ENCODE measurements at regions not wholly inside any gene's neighbourhood (a gene's known extent, or its start where the extent isn't known, plus 50 kb on each side); places are given as distances from the start of the nearest gene placed in this dataset.
A peak's percentile ranks its signal among the peaks of the same experiment; 100 is the strongest.
"Not testable (repeated sequence)": the region's sequence is repeated elsewhere in the genome, so short reads cannot be mapped to it uniquely, and the experiment has no call there.

GRCh38 chr20:56736285-56736857, 107.3 kb downstream of the TFAP2C start:
- Mint-ChIP-seq H3K9me3 (no peaks in the 10 kb centered on the region), H3K36me3 (ENCODE audit: low read depth) (no peaks in the 10 kb centered on the region), H3K27ac (no peak overlapping the region), H3K27me3 (ENCODE audit: low read depth, poor library complexity) (peaks cover 72% of the 10 kb centered on the region), H3K4me3 (no peak overlapping the region), H3K4me1 (peaks cover 12% of the 10 kb centered on the region)
- no peak for TF ChIP-seq CTCF (IDR thresholded peaks at IDR 0.05)
- DNase-seq: no peak

GRCh38 chr20:56744325-56744821, 115.3 kb downstream of the TFAP2C start:
- H3K36me3 Mint-ChIP-seq (ENCODE audit: low read depth); H3K9me3 Mint-ChIP-seq; DNase-seq; H3K27ac Mint-ChIP-seq; H3K4me3 Mint-ChIP-seq: not testable (repeated sequence)
- H3K27me3 Mint-ChIP-seq (ENCODE audit: low read depth, poor library complexity): peaks cover 46% of the 10 kb centered on the region
- H3K4me1 Mint-ChIP-seq: peaks cover 29% of the 10 kb centered on the region

GRCh38 chr20:56748476-56749377, 119.6 kb downstream of the TFAP2C start:
- H3K4me1 Mint-ChIP-seq: peaks cover 36% of the 10 kb centered on the region
- no peaks in the 10 kb centered on the region for H3K36me3 Mint-ChIP-seq (ENCODE audit: low read depth)
- no peaks in the 10 kb centered on the region for H3K9me3 Mint-ChIP-seq
- H3K27me3 Mint-ChIP-seq (ENCODE audit: low read depth, poor library complexity): peaks cover 30% of the 10 kb centered on the region
- no peak overlapping the region for H3K4me3 Mint-ChIP-seq
- no peak for DNase-seq
- TF ChIP-seq CTCF (IDR thresholded peaks at IDR 0.05): no peak
- H3K27ac Mint-ChIP-seq: no peak overlapping the region

GRCh38 chr20:56750430-56750829, 121.3 kb downstream of the TFAP2C start:
- no peaks in the 10 kb centered on the region for H3K9me3 Mint-ChIP-seq
- H3K27ac Mint-ChIP-seq: no peak overlapping the region
- no peak for TF ChIP-seq CTCF (IDR thresholded peaks at IDR 0.05)
- H3K4me3 Mint-ChIP-seq: peak overlapping the region; percentile 26
- no peaks in the 10 kb centered on the region for H3K36me3 Mint-ChIP-seq (ENCODE audit: low read depth)
- DNase-seq: peak; percentile 31
- H3K4me1 Mint-ChIP-seq: peaks cover 36% of the 10 kb centered on the region
- H3K27me3 Mint-ChIP-seq (ENCODE audit: low read depth, poor library complexity): peaks cover 34% of the 10 kb centered on the region

- no peak overlapping the region for H3K4me3 Mint-ChIP-seq
- H3K27me3 Mint-ChIP-seq (ENCODE audit: low read depth, poor library complexity): peaks cover 40% of the 10 kb centered on the region
- peaks cover 6% of the 10 kb centered on the region for H3K9me3 Mint-ChIP-seq
- no peaks in the 10 kb centered on the region for H3K36me3 Mint-ChIP-seq (ENCODE audit: low read depth)
- no peak for TF ChIP-seq CTCF (IDR thresholded peaks at IDR 0.05)
- no peak for DNase-seq
- H3K4me1 Mint-ChIP-seq: peaks cover 29% of the 10 kb centered on the region
- no peak overlapping the region for H3K27ac Mint-ChIP-seq
These were observed 123.2 kb downstream of the TFAP2C start for GRCh38 chr20:56752274-56752673.

GRCh38 chr20:56755201-56755600, 126.1 kb downstream of the TFAP2C start:
- Mint-ChIP-seq H3K9me3 (peaks cover 6% of the 10 kb centered on the region), H3K4me3 (no peak overlapping the region), H3K36me3 (ENCODE audit: low read depth) (no peaks in the 10 kb centered on the region), H3K4me1 (peaks cover 15% of the 10 kb centered on the region), H3K27ac (no peak overlapping the region), H3K27me3 (ENCODE audit: low read depth, poor library complexity) (peaks cover 26% of the 10 kb centered on the region)
- DNase-seq: no peak
- no peak for TF ChIP-seq CTCF (IDR thresholded peaks at IDR 0.05)

- not testable (repeated sequence) for H3K36me3 Mint-ChIP-seq (ENCODE audit: low read depth); H3K4me3 Mint-ChIP-seq; H3K4me1 Mint-ChIP-seq; H3K9me3 Mint-ChIP-seq; DNase-seq; H3K27ac Mint-ChIP-seq
- peaks cover 24% of the 10 kb centered on the region for H3K27me3 Mint-ChIP-seq (ENCODE audit: low read depth, poor library complexity)
These were observed 127.6 kb downstream of the TFAP2C start for GRCh38 chr20:56756658-56757057.

Data from nephron progenitor cell (in vitro differentiated cells).